ENCODE measurements at regions not wholly inside any gene's neighbourhood (a gene's known extent, or its start where the extent isn't known, plus 50 kb on each side); places are given as distances from the start of the nearest gene placed in this dataset.
"Not testable (repeated sequence)": the region's sequence is repeated elsewhere in the genome, so short reads cannot be mapped to it uniquely, and the experiment has no call there.

- Histone ChIP-seq H3K4me1 (ENCODE audit: control insufficient read depth, insufficient read depth, low read length) (peaks cover 5% of the 10 kb centered on the region), H3K9ac (ENCODE audit: extremely low read depth, low read length, poor library complexity, severe bottlenecking) (no peak overlapping the region), H3K36me3 (ENCODE audit: control insufficient read depth, insufficient read depth, low read length) (peaks cover 11% of the 10 kb centered on the region), H3K4me3 (ENCODE audit: low read length) (peak overlapping the region; percentile 60), H3K27me3 (ENCODE audit: control insufficient read depth, insufficient read depth, low read length, poor library complexity, severe bottlenecking) (no peaks in the 10 kb centered on the region), H3K9me3 (ENCODE audit: control insufficient read depth, low read length) (peaks cover 48% of the 10 kb centered on the region), H3K27ac (ENCODE audit: low read depth, low read length) (no peak overlapping the region)
- Mint-ChIP-seq H3K9me3 (peaks cover 38% of the 10 kb centered on the region), H3K36me3 (ENCODE audit: low read depth) (peaks cover 40% of the 10 kb centered on the region), H3K27ac (peak overlapping the region; percentile 11), H3K4me1 (peaks cover 28% of the 10 kb centered on the region), H3K4me3 (no peak overlapping the region), H3K27me3 (ENCODE audit: insufficient read depth) (no peaks in the 10 kb centered on the region)
- no peak for TF ChIP-seq CTCF (conservative IDR thresholded peaks at IDR 0.05)
- DNase-seq, result no peak
- WGBS, 2 experiments (ENCODE audit: insufficient coverage in 1 of 2, insufficient read length in 1 of 2), result 92 to 100% methylated on average over 3 of the region's 3 CpGs
Observed at GRCh38 chr15:53829471-53829870, 70.0 kb upstream of the WDR72 start.

GRCh38 chr15:53827355-53827754 is 67.9 kb upstream of the WDR72 start:
- no peak overlapping the region for H3K4me3 Mint-ChIP-seq
- no peak overlapping the region for H3K9ac ChIP-seq (ENCODE audit: extremely low read depth, low read length, poor library complexity, severe bottlenecking)

GRCh38 chr15:53811530-53811929 is 52.1 kb upstream of the WDR72 start:
- peak; percentile 69 for TF ChIP-seq CTCF (conservative IDR thresholded peaks at IDR 0.05)
- no peak overlapping the region for H3K27ac ChIP-seq (ENCODE audit: low read depth, low read length)
- WGBS, 2 experiments (ENCODE audit: insufficient coverage in 1 of 2, insufficient read length in 1 of 2), result 65 to 80% methylated on average over 2 of the region's 2 CpGs
- H3K4me3 ChIP-seq (ENCODE audit: low read length), result peak overlapping the region; percentile 26
- Mint-ChIP-seq H3K36me3 (ENCODE audit: low read depth) (peaks cover 21% of the 10 kb centered on the region), H3K27me3 (ENCODE audit: insufficient read depth) (no peaks in the 10 kb centered on the region), H3K27ac (peak overlapping the region; percentile 22), H3K4me3 (peak overlapping the region; percentile 61), H3K4me1 (peaks cover 38% of the 10 kb centered on the region), H3K9me3 (peaks cover 3% of the 10 kb centered on the region)
- no peaks in the 10 kb centered on the region for H3K36me3 ChIP-seq (ENCODE audit: control insufficient read depth, insufficient read depth, low read length)
- H3K27me3 ChIP-seq (ENCODE audit: control insufficient read depth, insufficient read depth, low read length, poor library complexity, severe bottlenecking), result no peaks in the 10 kb centered on the region
- no peak overlapping the region for H3K9ac ChIP-seq (ENCODE audit: extremely low read depth, low read length, poor library complexity, severe bottlenecking)
- DNase-seq, result no peak
- peaks cover 17% of the 10 kb centered on the region for H3K4me1 ChIP-seq (ENCODE audit: control insufficient read depth, insufficient read depth, low read length)
- H3K9me3 ChIP-seq (ENCODE audit: control insufficient read depth, low read length), result no peaks in the 10 kb centered on the region

More at GRCh38 chr15:53827355-53827754, 67.9 kb upstream of the WDR72 start:
- H3K36me3 ChIP-seq (ENCODE audit: control insufficient read depth, insufficient read depth, low read length), result peaks cover 11% of the 10 kb centered on the region
- Mint-ChIP-seq H3K9me3 (peaks cover 57% of the 10 kb centered on the region), H3K4me1 (peaks cover 17% of the 10 kb centered on the region), H3K27ac (no peak overlapping the region), H3K27me3 (ENCODE audit: insufficient read depth) (no peaks in the 10 kb centered on the region), H3K36me3 (ENCODE audit: low read depth) (peaks cover 57% of the 10 kb centered on the region)
- no peak overlapping the region for H3K27ac ChIP-seq (ENCODE audit: low read depth, low read length)
- no peak overlapping the region for H3K4me3 ChIP-seq (ENCODE audit: low read length)
- 93 to 95% methylated on average over 3 to 4 of the region's 4 CpGs for WGBS, 2 experiments (ENCODE audit: insufficient coverage in 1 of 2, insufficient read length in 1 of 2)
- H3K9me3 ChIP-seq (ENCODE audit: control insufficient read depth, low read length), result peaks cover 63% of the 10 kb centered on the region
- H3K27me3 ChIP-seq (ENCODE audit: control insufficient read depth, insufficient read depth, low read length, poor library complexity, severe bottlenecking), result no peaks in the 10 kb centered on the region
- no peak for TF ChIP-seq CTCF (conservative IDR thresholded peaks at IDR 0.05)
- H3K4me1 ChIP-seq (ENCODE audit: control insufficient read depth, insufficient read depth, low read length), result no peaks in the 10 kb centered on the region
- DNase-seq, result no peak

- not testable (repeated sequence) for DNase-seq; H3K9me3 Mint-ChIP-seq; H3K9me3 ChIP-seq (ENCODE audit: control insufficient read depth, low read length); H3K27me3 Mint-ChIP-seq (ENCODE audit: insufficient read depth); H3K27me3 ChIP-seq (ENCODE audit: control insufficient read depth, insufficient read depth, low read length, poor library complexity, severe bottlenecking); H3K36me3 ChIP-seq (ENCODE audit: control insufficient read depth, insufficient read depth, low read length); H3K4me3 Mint-ChIP-seq
- H3K4me1 ChIP-seq (ENCODE audit: control insufficient read depth, insufficient read depth, low read length), result peaks cover 17% of the 10 kb centered on the region
- Mint-ChIP-seq H3K36me3 (ENCODE audit: low read depth) (peaks cover 14% of the 10 kb centered on the region), H3K27ac (peak overlapping the region; percentile 77), H3K4me1 (peaks cover 34% of the 10 kb centered on the region)
- H3K27ac ChIP-seq (ENCODE audit: low read depth, low read length), result peak overlapping the region; percentile 50
- peak overlapping the region; percentile 48 for H3K9ac ChIP-seq (ENCODE audit: extremely low read depth, low read length, poor library complexity, severe bottlenecking)
- WGBS, 2 experiments (ENCODE audit: insufficient coverage in 1 of 2, insufficient read length in 1 of 2), result 78 to 80% methylated on average over 6 to 7 of the region's 7 CpGs
- H3K4me3 ChIP-seq (ENCODE audit: low read length), result peak overlapping the region; percentile 26
Observed at GRCh38 chr15:53810306-53810705, 50.8 kb upstream of the WDR72 start.
